OCI-LY7 (cell line): ENCODE measurements at regions not wholly inside any gene's neighbourhood (a gene's known extent, or its start where the extent isn't known, plus 50 kb on each side); places are given as distances from the start of the nearest gene placed in this dataset.

ENCODE experiments used
- CTCF ChIP-seq: fragments of 200-600 bp; sonication (generic); conservative IDR thresholded peaks from 2 replicates; pipeline ENCODE4 v1.5.1; 2014; ENCODE audit warnings: mild to moderate bottlenecking, antibody characterized with exemption, low read length, moderate library complexity, mixed read lengths
- EZH2phosphoT487 ChIP-seq: fragments of 200-600 bp; sonication (generic); IDR thresholded peaks from 2 replicates; pipeline ENCODE4 v1.6.1; 2018; ENCODE audit warnings: low read depth, borderline replicate concordance, mild to moderate bottlenecking, mixed run types, antibody characterized with exemption, low read length, moderate library complexity, mixed read lengths

- TF ChIP-seq EZH2phosphoT487 (no peak), CTCF (no peak)
Measured at GRCh38 chr2:240371129-240372000, 64.1 kb upstream of the GPC1 start.
